ENCODE measurements at regions not wholly inside any gene's neighbourhood (a gene's known extent, or its start where the extent isn't known, plus 50 kb on each side); places are given as distances from the start of the nearest gene placed in this dataset.
A peak's percentile ranks its signal among the peaks of the same experiment; 100 is the strongest.

DNA sequence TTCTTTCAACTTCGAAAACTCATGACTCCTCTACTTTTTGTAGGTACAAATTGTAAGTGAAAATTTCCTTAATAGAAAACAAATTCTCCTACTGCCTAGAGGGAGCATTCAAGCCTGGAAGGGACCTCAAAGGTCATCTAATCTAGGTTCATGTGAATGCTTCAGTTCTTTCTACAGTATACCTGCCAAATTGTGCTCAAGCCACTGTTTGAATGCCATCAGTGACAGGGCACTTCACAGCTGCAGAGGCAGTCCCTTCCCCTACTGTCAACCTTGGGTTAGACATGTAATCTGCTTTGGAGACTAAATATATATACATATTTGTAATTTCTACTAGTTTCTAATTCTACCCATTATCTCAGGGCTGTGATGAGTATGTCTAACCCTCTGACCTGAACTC, 681.3 kb upstream of the CDH2 start:
- TF ChIP-seq, protein P1, sequence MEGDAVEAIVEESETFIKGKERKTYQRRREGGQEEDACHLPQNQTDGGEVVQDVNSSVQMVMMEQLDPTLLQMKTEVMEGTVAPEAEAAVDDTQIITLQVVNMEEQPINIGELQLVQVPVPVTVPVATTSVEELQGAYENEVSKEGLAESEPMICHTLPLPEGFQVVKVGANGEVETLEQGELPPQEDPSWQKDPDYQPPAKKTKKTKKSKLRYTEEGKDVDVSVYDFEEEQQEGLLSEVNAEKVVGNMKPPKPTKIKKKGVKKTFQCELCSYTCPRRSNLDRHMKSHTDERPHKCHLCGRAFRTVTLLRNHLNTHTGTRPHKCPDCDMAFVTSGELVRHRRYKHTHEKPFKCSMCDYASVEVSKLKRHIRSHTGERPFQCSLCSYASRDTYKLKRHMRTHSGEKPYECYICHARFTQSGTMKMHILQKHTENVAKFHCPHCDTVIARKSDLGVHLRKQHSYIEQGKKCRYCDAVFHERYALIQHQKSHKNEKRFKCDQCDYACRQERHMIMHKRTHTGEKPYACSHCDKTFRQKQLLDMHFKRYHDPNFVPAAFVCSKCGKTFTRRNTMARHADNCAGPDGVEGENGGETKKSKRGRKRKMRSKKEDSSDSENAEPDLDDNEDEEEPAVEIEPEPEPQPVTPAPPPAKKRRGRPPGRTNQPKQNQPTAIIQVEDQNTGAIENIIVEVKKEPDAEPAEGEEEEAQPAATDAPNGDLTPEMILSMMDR (IDR thresholded peaks at IDR 0.05; ENCODE audit: low read depth, low read length) = no peak
- DNase-seq (ENCODE audit: extremely low read depth, low read depth) = no peak

DNA sequence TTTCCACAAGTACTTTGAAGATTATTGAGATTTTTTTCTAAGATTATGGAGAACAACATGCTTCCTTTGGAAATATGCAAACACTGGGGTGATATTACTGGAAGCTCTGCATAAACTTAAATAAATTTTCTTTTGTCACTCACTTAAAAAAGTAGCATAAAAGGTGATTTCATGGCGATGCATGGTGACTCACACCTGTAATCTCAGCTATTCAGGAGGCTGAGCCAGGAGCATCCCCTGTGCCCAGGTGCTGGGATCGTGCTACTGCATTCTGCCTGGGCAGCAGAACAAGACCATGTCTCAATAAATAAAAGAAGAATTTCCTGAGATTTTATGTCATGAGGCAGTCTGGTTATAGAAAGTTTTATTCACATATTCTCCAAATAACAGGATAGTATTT, 679.1 kb upstream of the CDH2 start:
- TF ChIP-seq, protein P1 (IDR thresholded peaks at IDR 0.05; ENCODE audit: low read depth, low read length) = no peak
- DNase-seq (ENCODE audit: extremely low read depth, low read depth) = no peak

DNA sequence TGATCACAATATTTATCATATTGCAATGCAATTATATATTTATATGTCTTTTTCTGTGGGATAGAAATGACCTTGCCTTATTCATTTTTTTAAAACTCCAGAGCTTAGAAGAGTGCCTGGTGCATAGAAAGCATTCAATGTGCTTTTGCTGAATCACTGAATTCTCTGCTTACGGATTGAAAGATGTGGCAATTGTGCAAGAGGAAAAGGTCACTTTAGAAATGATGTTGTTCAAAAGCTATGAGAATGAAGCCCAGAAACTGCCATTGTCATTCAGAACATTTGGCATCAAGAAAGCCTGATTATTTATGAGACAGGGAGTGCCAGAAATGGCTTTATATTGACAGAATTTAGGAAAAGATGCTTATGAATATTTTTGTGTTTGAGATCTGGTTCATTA, 678.6 kb upstream of the CDH2 start:
- peak; percentile 39 for DNase-seq (ENCODE audit: extremely low read depth, low read depth)
- TF ChIP-seq, protein P1 (IDR thresholded peaks at IDR 0.05; ENCODE audit: low read depth, low read length) = no peak

DNA sequence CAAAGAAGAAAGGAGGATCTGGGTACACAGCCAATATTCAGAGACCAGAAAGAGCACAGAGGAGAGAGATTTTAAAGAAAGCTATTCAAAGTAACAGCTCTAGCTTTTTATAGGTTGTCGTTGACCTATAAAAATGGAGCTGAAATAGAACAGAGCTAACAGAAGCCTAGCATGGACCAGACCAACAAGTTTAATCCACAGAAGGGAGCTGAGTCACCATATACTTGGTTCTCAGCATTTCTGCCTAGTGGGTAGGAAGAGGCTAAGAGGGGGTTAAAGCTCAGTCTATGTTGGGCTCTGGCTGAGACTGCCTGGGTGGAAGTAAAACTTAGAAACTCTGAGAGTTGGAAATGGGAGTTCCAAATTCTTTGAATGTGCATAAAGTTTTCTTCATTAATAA, 678.0 kb upstream of the CDH2 start:
- TF ChIP-seq, protein P1 (IDR thresholded peaks at IDR 0.05; ENCODE audit: low read depth, low read length) = no peak
- no peak for DNase-seq (ENCODE audit: extremely low read depth, low read depth)

DNA sequence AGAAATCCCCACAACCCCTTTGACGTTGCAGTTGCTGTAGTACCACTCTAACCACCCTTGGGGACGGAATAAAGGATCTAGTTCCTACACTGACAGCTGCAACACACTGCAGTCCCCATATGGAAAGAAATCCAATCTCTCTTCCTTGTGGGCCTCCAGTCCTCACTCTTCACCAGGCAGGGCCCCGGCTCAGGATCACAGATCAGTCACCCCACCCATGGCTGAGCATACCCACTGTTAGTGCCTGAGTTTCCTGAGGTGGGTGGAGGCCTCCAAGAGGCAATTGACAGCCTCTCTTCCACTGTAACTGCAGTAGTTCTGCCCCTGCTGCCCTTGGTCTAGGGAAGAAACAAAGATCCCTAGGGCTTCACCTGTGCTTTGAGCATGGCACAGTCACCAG, 670.0 kb upstream of the CDH2 start:
- TF ChIP-seq, protein P1 (IDR thresholded peaks at IDR 0.05; ENCODE audit: low read depth, low read length) = no peak
- DNase-seq (ENCODE audit: extremely low read depth, low read depth) = no peak

DNA sequence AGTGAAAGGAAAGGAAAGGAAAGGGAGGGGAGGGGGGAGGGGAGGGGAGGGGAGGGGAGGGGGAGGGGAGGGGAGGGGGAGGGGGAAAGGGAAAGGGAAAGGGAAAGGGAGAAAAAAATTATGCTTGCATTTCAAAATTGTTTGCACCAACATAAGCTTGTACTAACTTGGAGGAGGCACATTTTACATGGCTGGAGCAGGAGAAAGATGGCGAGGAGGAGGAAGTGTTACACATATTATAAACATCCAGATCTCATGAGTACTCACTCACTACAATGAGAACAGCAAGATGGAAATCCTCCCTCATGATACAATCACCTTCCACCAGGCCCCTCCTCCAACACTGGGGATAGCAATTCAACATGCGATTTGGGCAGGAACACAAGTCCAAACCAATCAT, 660.2 kb upstream of the CDH2 start:
- DNase-seq (ENCODE audit: extremely low read depth, low read depth) = no peak
- TF ChIP-seq, protein P1 (IDR thresholded peaks at IDR 0.05; ENCODE audit: low read depth, low read length) = no peak

DNA sequence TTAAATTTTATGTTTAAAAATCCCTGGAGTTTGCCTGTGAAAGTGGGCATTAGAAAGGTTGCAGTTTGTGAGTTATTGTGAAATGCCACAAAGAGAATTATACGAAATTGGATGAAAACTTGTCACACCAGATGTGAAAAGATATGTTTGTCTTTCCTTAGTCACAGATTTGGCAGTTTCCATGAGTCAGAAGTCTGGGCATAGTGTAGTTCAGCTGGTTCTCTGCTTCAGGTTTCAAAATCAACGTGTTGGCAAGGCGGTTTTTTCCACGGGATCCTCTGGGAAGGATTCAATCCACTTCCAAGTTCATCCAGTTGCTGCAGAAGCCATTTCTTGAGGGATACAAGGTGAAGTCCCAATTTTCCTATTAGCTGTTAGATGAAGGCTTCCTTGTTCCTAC, 658.0 kb upstream of the CDH2 start:
- peak; percentile 38 for DNase-seq (ENCODE audit: extremely low read depth, low read depth)
- TF ChIP-seq, protein P1 (IDR thresholded peaks at IDR 0.05; ENCODE audit: low read depth, low read length) = no peak
